NOMO-1 (cell line): ENCODE measurements at regions not wholly inside any gene's neighbourhood (a gene's known extent, or its start where the extent isn't known, plus 50 kb on each side); places are given as distances from the start of the nearest gene placed in this dataset.
A peak's percentile ranks its signal among the peaks of the same experiment; 100 is the strongest.
"Not testable (repeated sequence)": the region's sequence is repeated elsewhere in the genome, so short reads cannot be mapped to it uniquely, and the experiment has no call there.

Source experiments
- DNase-seq, 2 experiments: peaks; one replicate each; lab custom pipeline; 2025; ENCODE audit not compliant: unreplicated experiment in 2 of 2; lab: John Stamatoyannopoulos, UW

DNA sequence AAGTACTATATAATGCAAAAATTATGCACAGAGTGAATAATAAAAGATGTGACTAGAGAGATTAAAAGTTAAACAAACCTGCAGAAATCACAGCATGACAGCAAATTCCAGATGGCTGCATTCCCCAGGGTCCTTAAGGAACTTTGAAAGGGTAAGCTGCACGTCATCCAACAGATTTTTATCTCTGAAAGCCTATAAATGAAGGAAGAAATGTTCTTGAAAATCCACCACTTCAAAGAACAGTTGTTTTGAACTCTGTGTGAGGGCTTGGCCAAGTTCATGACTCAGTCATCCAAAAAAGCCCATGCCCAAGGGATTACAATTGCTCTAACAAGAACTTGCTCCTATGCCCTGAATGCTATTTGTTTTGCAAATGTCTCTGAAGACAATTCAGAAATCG is 603.6 kb downstream of the PLOD2 start:
- no peak for DNase-seq

DNA sequence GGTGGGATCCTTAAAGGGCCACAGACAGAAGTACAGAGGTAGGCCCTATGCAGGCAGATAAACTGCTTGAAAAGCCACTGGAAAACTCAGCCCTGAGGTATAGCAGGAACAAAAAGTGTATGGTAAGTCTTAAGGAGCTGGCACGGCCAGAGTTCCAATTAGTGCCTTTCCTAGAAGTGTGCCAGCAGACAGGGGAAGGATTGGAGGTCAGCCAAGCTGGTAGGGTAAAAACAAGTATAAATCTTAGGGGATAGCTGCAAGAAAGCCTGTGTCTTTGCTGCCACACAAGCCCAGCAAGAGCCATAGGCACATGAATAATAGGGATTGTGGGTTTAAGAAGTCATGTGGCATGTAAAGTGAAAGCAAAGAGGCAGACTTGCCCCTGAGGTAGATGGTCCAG is 582.5 kb downstream of the PLOD2 start:
- no peak for DNase-seq

GRCh38 chr3:145581694-145582093 is 579.3 kb downstream of the PLOD2 start:
- no peak for DNase-seq

- DNase-seq = no peak
Measured at GRCh38 chr3:145604851-145605250, 556.1 kb downstream of the PLOD2 start.

GRCh38 chr3:145620002-145620401 is 541.0 kb downstream of the PLOD2 start:
- no peak for DNase-seq

DNA sequence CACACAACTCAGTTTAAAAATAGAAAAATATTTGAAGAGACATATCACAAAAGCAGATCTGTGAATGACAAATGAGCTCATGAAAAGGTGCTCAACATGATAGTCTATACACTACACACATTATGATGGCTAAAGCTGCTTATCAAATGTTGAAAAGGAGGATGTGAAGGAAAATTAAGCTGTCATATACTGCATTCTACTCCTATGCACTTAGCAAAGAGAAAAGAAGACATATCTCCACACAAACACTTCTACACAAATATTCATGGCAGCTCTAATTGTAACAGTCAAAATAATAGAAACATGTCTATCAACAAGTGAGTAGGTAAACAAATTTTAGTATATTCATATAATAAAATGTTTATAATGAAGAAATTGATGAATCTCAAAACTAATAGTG is 540.5 kb downstream of the PLOD2 start:
- no peak for DNase-seq

DNA sequence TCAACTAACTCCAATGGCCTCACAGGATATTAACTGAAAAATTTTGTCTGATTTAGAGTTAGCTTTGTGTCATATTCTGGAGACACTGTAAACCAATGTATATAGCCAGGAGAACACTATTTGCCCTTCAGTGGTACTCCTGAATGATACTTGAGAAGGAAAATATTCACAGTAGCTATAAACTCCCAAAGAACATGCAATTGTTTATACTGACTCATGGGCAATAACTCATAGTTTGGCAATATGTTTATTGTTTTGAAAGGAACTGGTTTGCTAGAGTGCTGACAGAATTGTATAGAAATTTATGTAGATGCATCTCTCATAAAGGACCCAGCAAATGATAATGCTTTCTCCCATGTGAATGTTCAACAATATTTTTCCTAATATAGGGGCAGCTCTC is 537.6 kb downstream of the PLOD2 start:
- DNase-seq = no peak

DNA sequence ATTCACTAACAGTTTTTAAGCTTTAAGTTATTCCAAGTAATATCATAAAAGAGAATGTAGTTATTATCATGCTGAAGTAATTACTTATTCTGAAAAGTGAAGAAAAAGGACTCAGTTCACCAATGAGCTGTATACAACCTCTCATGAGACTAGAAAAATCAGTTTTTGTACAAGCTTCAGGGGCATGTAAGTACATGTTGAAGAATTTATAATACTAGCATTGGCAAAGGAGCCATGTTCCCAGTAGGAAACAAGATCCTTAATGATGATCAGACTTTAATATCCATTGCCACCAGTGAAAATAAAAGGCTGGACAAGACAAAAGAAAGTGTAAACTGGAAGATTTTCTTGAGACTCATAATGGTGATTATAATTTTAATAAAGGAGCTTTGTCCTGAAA is 532.8 kb downstream of the PLOD2 start:
- no peak for DNase-seq

DNA sequence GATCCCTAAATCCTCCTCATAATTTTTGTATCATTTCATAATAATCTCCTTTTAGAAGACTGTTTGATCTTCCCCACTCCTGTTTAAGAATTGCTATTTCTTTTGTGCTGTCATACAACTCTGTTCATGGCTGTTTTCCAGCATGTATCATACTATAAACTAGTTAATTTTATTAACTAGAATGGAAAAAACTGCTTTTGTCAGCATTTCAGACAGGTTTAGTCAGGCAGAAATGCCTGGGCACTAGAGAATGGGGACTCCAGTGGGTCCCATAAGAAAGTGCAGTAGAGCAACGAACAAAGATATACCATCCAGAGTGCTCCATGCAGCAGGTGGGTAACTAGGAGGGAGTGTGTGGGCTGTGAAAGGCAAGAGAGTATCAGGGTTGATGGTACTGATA is 523.9 kb downstream of the PLOD2 start:
- DNase-seq = no peak

- DNase-seq = no peak
Measured at GRCh38 chr3:145639003-145639606, 521.9 kb downstream of the PLOD2 start.

- DNase-seq = no peak
Measured at GRCh38 chr3:145639875-145640274, 521.1 kb downstream of the PLOD2 start.

DNA sequence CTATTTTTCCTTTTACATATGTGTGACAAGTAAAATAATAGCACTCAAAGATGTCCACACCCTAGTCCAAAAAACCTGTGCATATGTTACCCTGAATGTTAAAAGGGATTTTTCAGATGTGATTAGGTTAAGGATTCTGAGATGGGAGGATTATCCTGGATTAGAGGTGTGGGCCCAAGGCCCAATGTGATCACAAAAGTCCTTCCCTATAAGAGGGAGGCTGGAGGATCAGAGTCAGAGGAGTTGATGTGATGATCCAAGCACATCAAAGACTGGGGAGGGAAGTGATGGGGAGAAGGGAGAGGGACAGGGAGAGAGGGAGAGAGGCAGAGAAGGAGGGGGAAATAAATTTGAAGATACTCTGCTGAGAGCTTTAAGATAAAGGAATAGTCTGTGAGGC is 512.6 kb downstream of the PLOD2 start:
- DNase-seq = no peak

DNA sequence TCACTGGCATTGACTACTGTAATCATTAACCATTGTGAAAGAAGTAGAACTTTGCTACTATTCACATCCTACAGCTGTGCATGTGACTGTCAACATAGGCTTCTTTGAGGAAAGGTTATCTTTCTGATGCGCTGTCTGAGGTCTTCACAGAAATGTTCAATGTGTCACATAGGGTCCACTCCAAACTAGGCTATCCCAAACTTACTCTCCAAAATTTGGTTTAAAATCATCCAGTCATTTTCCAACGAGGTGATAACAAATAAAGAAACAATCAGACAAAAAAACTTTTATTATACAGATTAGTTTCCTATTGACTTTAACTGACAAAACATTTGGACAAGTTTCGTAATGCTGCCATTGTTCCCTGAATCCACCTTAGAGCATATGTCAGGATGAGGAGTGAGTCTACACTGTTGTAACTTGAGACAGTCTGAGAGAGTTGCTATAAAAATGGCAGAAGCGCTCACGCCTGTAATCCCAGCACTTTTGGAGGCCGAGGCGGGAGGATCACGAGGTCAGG is 511.6 kb downstream of the PLOD2 start:
- no peak for DNase-seq

DNA sequence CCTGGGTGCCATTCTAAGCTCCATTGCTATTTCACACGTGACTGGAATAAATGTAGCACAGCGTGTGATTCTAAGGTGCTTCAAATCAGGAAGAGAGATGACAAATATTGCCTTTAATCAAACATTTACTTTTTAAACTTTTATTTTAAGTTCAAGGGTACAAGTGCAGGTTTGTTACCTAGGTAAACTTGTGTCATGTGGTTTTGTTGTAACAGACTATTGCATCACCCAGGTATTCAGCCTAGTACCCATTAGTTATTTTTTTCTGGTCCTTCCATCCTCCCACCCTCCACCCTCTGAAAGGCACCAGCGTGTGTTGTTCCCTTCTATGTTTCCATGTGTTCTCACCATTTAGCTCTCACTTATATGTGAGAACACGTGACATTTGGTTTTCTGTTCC is 510.8 kb downstream of the PLOD2 start:
- no peak for DNase-seq

- no peak for DNase-seq
Measured at GRCh38 chr3:145671121-145671520, 489.9 kb downstream of the PLOD2 start.

DNA sequence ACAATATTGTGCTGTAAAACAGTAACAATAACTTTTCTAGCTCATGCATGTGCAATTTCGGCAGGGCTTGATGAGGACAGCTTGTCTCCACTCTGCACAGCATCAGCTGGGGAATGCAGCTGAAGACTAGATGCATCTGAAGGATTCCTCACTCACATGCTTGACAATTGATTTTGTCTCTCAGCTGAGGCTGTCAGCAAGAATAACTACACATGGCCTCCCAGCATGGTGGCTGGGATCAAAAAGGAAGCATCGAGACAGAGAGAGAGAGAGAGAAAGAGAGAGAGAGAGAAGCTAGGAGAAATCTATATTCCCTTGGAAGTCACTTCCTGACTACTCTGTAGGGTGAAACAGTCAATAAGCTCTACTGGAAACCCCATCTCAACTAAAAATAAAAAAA is 487.1 kb downstream of the PLOD2 start:
- no peak for DNase-seq

DNA sequence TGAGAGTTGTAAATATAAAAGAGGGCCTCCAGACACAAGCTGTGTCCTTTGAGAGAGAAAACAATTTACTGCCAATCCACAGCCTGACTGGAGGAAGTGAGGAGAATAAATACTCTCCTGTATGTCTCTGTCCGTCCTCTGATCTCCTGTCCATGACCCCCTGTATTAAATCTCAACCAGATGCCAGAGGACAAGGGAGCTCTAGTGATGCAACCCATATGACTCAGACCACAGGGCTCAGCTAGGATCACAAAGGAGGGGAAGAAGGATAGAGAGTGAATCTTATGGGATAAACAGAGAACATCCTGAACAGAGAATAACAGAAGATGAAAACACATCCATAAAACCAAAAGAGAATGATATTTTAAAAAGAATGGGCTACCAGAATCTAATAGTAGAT is 482.6 kb downstream of the PLOD2 start:
- no peak for DNase-seq

DNA sequence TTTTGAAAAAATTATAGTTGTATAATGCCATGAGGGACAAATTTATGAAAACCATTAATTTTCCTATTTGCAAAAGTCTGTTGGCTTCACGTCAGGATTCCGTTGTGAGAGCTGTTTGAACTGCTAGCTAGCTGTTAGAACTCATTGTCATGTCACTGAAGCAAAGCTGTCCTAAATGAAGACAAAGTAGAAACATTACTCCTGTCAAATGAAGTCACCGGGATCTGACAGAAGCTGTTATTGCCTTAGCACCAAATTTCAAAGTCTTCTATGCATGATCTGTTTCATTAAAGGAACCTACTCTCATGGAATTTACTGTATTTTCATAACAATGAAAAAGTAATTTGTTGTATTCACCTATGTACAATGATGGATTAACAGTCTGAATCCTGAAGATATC is 479.8 kb downstream of the PLOD2 start:
- DNase-seq = no peak

GRCh38 chr3:145687978-145688377 is 473.0 kb downstream of the PLOD2 start:
- DNase-seq = not testable (repeated sequence)

DNA sequence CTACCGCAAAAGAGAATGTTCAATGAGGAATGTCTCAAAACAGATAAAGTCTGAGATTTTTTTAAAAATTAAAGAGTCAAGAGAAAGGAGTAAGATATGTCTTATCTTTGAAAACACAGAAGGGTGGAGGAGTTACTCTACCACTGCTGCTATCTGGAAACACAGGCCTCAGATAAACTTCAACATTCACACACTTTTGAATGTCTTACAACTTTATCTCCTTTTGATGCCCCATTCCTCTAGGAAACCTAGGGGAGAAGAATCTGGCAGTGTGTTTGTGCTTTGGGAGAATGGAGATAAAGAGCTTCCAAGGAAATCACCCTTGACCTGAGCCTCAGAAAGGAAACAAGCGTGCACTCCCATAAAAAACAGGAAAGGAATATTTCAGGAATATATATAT is 468.2 kb downstream of the PLOD2 start:
- no peak for DNase-seq

GRCh38 chr3:145696011-145696410 is 465.0 kb downstream of the PLOD2 start:
- no peak for DNase-seq

DNA sequence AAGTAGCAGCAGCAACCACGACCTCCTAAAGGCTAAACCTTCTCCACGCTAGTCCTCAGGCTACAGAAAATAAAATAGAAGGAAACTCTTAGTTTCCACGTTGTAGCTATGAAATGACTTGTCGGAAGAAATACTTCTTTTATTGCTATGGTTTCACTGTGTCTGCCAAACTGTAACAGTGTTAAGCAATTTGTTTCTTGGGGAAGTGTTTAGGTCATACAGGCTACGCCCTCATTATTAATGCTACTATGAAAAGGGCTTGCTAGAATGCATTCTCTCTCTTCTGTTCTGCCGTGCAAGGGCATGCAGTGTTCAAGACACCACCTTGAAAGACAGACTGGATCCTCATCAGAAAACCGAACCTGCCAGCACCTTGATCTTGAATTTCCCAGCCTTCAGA is 462.7 kb downstream of the PLOD2 start:
- DNase-seq = peak; percentile 77 to 95

DNA sequence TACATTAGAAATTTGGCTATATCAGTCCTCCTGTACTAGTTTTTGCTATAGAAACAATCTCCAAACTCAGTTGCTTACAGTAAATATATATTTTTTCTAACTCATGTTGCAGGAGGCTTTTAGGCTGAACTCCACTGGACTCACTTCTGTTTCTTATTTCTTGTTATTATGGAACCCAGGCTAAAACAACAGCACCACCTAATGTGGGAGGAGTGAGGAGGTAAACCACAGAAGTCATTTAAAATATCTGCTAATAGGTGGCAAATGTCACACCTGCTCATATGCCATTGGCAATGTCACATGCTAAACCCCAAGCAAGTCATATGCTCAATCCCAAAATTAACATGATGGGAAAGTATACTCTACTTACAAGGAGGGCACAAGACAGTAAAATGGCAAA is 462.2 kb downstream of the PLOD2 start:
- DNase-seq = no peak
